Peyer's patch (tissue), 4 donors: ENCODE measurements at regions not wholly inside any gene's neighbourhood (a gene's known extent, or its start where the extent isn't known, plus 50 kb on each side); places are given as distances from the start of the nearest gene placed in this dataset.

ENCODE experiments used
- POLR2A ChIP-seq, 2 donors: fragments of 450-650 bp; IDR thresholded peaks; one replicate each; pipeline ENCODE4 v1.5.1; 2017; ENCODE audit warnings: antibody characterized with exemption in 2 of 2, mild to moderate bottlenecking in 2 of 2, moderate library complexity in 2 of 2
- TF ChIP-seq, protein P1 (sequence below), 6 experiments: fragments of 450-650 bp in 4 of 6; fragments of 200-600 bp in 2 of 6; sonication (generic) in 1 of 6; IDR thresholded peaks; one replicate each; pipeline ENCODE4 v1.5.1; 2017 to 2019; ENCODE audit warnings: antibody characterized with exemption in 6 of 6, mild to moderate bottlenecking in 3 of 6, moderate library complexity in 1 of 6

DNA sequence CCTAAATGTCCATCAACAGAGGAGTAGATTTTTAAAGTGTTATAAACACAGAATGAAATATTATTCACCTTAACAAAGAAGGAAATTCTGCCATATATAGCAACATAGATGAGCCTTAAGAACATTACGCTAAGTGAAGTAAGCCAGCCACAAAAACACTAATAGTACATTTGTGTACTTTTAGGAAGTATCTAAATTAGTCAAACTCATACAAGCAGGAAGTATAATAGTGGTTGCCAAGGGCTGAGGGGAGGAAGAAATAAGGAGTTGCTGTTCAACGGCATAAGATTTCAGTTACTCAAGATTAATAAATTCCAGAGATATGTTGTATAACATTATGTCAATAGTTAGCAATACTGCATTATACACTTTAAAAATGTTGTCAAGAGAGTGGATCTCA, 181.7 kb upstream of the ZC3H12C start:
- no peak for TF ChIP-seq POLR2A (IDR thresholded peaks at IDR 0.05)
- TF ChIP-seq, protein P1, sequence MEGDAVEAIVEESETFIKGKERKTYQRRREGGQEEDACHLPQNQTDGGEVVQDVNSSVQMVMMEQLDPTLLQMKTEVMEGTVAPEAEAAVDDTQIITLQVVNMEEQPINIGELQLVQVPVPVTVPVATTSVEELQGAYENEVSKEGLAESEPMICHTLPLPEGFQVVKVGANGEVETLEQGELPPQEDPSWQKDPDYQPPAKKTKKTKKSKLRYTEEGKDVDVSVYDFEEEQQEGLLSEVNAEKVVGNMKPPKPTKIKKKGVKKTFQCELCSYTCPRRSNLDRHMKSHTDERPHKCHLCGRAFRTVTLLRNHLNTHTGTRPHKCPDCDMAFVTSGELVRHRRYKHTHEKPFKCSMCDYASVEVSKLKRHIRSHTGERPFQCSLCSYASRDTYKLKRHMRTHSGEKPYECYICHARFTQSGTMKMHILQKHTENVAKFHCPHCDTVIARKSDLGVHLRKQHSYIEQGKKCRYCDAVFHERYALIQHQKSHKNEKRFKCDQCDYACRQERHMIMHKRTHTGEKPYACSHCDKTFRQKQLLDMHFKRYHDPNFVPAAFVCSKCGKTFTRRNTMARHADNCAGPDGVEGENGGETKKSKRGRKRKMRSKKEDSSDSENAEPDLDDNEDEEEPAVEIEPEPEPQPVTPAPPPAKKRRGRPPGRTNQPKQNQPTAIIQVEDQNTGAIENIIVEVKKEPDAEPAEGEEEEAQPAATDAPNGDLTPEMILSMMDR (IDR thresholded peaks at IDR 0.05): no peak
